PC-3 (cell line): ENCODE measurements at regions not wholly inside any gene's neighbourhood (a gene's known extent, or its start where the extent isn't known, plus 50 kb on each side); places are given as distances from the start of the nearest gene placed in this dataset.

ENCODE experiments used
- ATAC-seq: fragments of 200-7000 bp; cut with Tn5 transposase; 2 replicates; pipeline ENCODE4 v1.9.1; 2020; ENCODE audit warnings: mild to moderate bottlenecking, moderate library complexity
- BruUV-seq: library from RNA; stranded (reverse); fragments of 400-500 nt; replicated peaks from 2 replicates; lab custom pipeline; 2021; lab: Mats Ljungman, UMichigan
- CTCF ChIA-PET: fragments of 300-600 bp; sonication (Branson Sonifier 250); formaldehyde crosslinking; loops from one replicate; lab custom pipeline; 2022; ENCODE audit warnings: antibody characterized with exemption; lab: Charles Lee
- POLR2A ChIA-PET: fragments of 300-600 bp; sonication (Branson Sonifier 250); formaldehyde crosslinking; loops from one replicate; lab custom pipeline; 2022; ENCODE audit warnings: antibody characterized with exemption; ENCODE audit not compliant: unreplicated experiment; lab: Charles Lee
- DNase-seq: peaks from one replicate; pipeline ENCODE4 v3.0.0-alpha.2; 2015
- H2AFZ ChIP-seq: fragments of 300-600 bp; sonication (generic); 2 replicates; pipeline ENCODE4 v1.6.0; 2016; ENCODE audit warnings: antibody characterized with exemption, low read length
- H3F3A ChIP-seq: fragments of 300-600 bp; sonication (generic); one replicate; pipeline ENCODE4 v1.6.0; 2017; ENCODE audit warnings: antibody characterized with exemption, low read length, control low read depth, mild to moderate bottlenecking; ENCODE audit not compliant: unreplicated experiment
- H3K27ac ChIP-seq: fragments of 300-600 bp; sonication (generic); 2 replicates; pipeline ENCODE4 v1.5.1; 2016; ENCODE audit warnings: mild to moderate bottlenecking, low read length
- H3K27me3 ChIP-seq: fragments of 300-600 bp; sonication (generic); 2 replicates; pipeline ENCODE4 v1.6.1; 2016; ENCODE audit warnings: low read length, mixed read lengths
- H3K36me3 ChIP-seq: fragments of 300-600 bp; sonication (generic); 2 replicates; pipeline ENCODE4 v1.6.1; 2016; ENCODE audit warnings: low read depth, mixed run types, low read length, mixed read lengths
- H3K4me1 ChIP-seq: fragments of 300-600 bp; sonication (generic); 2 replicates; pipeline ENCODE4 v1.5.1; 2016; ENCODE audit warnings: low read length; ENCODE audit not compliant: insufficient read depth
- H3K4me2 ChIP-seq: fragments of 300-600 bp; sonication (generic); 2 replicates; pipeline ENCODE4 v1.6.0; 2016; ENCODE audit warnings: low read length
- H3K4me3 ChIP-seq: fragments of 300-600 bp; sonication (generic); 2 replicates; pipeline ENCODE4 v1.5.1; 2016; ENCODE audit warnings: mild to moderate bottlenecking, low read length, mixed read lengths
- H3K79me2 ChIP-seq: fragments of 300-600 bp; sonication (generic); 2 replicates; pipeline ENCODE4 v1.6.1; 2017; ENCODE audit warnings: low read length, mixed read lengths
- H3K9ac ChIP-seq: fragments of 300-600 bp; sonication (generic); 2 replicates; pipeline ENCODE4 v1.6.0; 2016; ENCODE audit warnings: mild to moderate bottlenecking, low read length
- H3K9me2 ChIP-seq: fragments of 300-600 bp; sonication (generic); replicated peaks from 2 replicates; pipeline ENCODE4 v1.6.1; 2016; ENCODE audit warnings: mixed run types, low read length, mixed read lengths
- H3K9me3 ChIP-seq: fragments of 300-600 bp; sonication (generic); 2 replicates; pipeline ENCODE4 v1.6.1; 2016; ENCODE audit warnings: low read length, mixed read lengths
- H4K20me1 ChIP-seq: fragments of 300-600 bp; sonication (generic); 2 replicates; pipeline ENCODE4 v1.6.1; 2016; ENCODE audit warnings: low read length, mixed read lengths
- CTCF ChIP-seq: fragments of 300-600 bp; sonication (generic); conservative IDR thresholded peaks from 2 replicates; pipeline ENCODE4 v1.5.1; 2017; ENCODE audit warnings: antibody characterized with exemption, low read depth, mild to moderate bottlenecking, low read length
- EZH2 ChIP-seq: fragments of 300-600 bp; sonication (generic); IDR thresholded peaks from one replicate; pipeline ENCODE4 v1.6.1; 2017; ENCODE audit warnings: antibody characterized with exemption, mild to moderate bottlenecking, low read length; ENCODE audit not compliant: unreplicated experiment
- EZH2phosphoT487 ChIP-seq: fragments of 300-600 bp; sonication (generic); IDR thresholded peaks from 2 replicates; pipeline ENCODE4 v1.6.1; 2018; ENCODE audit warnings: mild to moderate bottlenecking, antibody characterized with exemption, low read length, borderline replicate concordance
- intact Hi-C: fragments of 100-400 bp; cut with micrococcal nuclease; formaldehyde crosslinking; loops from 2 replicates; pipeline ENCODE4 v1.9.0; 2023

- BruUV-seq, result no TSS peak
- Histone ChIP-seq H3F3A (no peaks in the 10 kb centered on the region), H2AFZ (no peak overlapping the region), H3K36me3 (no peaks in the 10 kb centered on the region), H3K9ac (no peak overlapping the region), H3K9me2 (no peaks in the 10 kb centered on the region), H4K20me1 (no peaks in the 10 kb centered on the region), H3K4me2 (no peak overlapping the region), H3K4me3 (no peak overlapping the region), H3K79me2 (no peaks in the 10 kb centered on the region), H3K27ac (no peak overlapping the region), H3K27me3 (no peaks in the 10 kb centered on the region), H3K4me1 (peaks cover 16% of the 10 kb centered on the region), H3K9me3 (no peaks in the 10 kb centered on the region)
- intact Hi-C loops, result no loop called here
- DNase-seq, result no peak
- TF ChIP-seq EZH2phosphoT487 (no peak), EZH2 (no peak), CTCF (no peak)
- ATAC-seq, result no peak
- ChIA-PET CTCF (no interaction called here), POLR2A (no interaction called here)
Measured at GRCh38 chr5:103373597-103374472, 115.3 kb downstream of the MACIR start.

DNA sequence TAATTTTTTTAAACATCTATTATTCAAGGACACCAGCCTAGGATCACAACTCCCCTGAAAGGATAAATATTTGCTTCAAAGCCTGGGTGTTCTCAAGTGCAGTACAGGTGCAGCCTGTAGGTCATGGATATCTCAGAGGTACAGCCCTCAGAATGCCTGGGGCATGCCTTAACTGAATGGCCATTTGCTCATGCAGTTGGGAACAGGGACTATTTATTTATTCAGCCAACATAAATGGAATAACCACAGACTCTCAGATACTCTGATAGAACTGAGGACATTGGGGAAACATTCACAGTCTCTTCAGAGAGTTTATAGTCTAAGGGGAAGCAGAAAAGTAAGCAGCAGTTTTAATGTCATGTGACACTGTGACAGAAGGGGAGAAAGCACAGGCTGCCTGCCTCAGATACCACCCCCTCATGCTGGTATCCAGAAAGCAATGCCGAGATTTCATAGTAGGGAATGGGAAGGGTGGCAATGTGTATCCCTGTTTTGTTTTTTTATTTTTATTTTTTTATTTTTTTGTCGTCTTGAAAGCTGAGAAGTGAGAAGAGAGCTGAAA, 112.6 kb downstream of the MACIR start:
- no TSS peak for BruUV-seq
- H4K20me1 ChIP-seq, result no peaks in the 10 kb centered on the region
- no peaks in the 10 kb centered on the region for H3K36me3 ChIP-seq
- no peak overlapping the region for H3K27ac ChIP-seq
- no peak overlapping the region for H3K4me2 ChIP-seq
- no peaks in the 10 kb centered on the region for H3K27me3 ChIP-seq
- DNase-seq, result no peak
- no peaks in the 10 kb centered on the region for H3K79me2 ChIP-seq
- intact Hi-C loops, result no loop called here
- peaks cover 12% of the 10 kb centered on the region for H3K4me1 ChIP-seq
- H3K9me2 ChIP-seq, result no peaks in the 10 kb centered on the region
- CTCF ChIA-PET, result no interaction called here
- no peak overlapping the region for H3K4me3 ChIP-seq
- TF ChIP-seq EZH2phosphoT487 (no peak), EZH2 (no peak), CTCF (no peak)
- no peak overlapping the region for H2AFZ ChIP-seq
- H3K9me3 ChIP-seq, result no peaks in the 10 kb centered on the region
- no peak for ATAC-seq
- no peaks in the 10 kb centered on the region for H3F3A ChIP-seq
- no peak overlapping the region for H3K9ac ChIP-seq
- POLR2A ChIA-PET, result no interaction called here
